Lower leg skin (tissue), 3 donors: ENCODE measurements at regions not wholly inside any gene's neighbourhood (a gene's known extent, or its start where the extent isn't known, plus 50 kb on each side); places are given as distances from the start of the nearest gene placed in this dataset.

Experiments
- POLR2A ChIP-seq, 2 donors: fragments of 450-650 bp; IDR thresholded peaks; one replicate each; pipeline ENCODE4 v1.6.1; 2016 to 2017; ENCODE audit warnings: antibody characterized with exemption in 2 of 2, mild to moderate bottlenecking in 1 of 2, moderate library complexity in 1 of 2
- TF ChIP-seq, protein P1 (sequence below), 3 donors: fragments of 450-650 bp; IDR thresholded peaks; one replicate each; pipeline ENCODE4 v1.5.1; 2016; ENCODE audit warnings: antibody characterized with exemption in 3 of 3, mild to moderate bottlenecking in 3 of 3, moderate library complexity in 2 of 3

DNA sequence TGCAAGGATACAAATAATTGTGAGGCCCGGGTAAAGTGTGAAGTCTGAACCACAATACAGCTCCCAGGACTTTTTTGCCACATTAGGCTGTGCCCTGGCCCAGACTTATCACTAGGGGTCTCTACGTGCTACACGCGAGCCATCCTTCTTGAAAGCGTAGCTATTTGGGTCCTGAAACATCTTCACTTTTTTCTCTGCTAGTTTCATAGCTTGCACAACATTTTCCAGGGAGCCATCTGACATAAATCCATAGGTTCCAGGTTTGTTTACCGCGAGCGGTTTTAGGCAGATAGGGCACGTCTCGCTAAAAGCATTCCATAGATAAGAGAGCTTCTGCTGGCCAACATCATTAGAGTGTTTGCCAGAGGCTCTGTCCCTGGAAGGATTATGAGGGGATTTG is 226.5 kb downstream of the RPS24 start:
- TF ChIP-seq POLR2A (IDR thresholded peaks at IDR 0.05), result no peak
- TF ChIP-seq, protein P1, sequence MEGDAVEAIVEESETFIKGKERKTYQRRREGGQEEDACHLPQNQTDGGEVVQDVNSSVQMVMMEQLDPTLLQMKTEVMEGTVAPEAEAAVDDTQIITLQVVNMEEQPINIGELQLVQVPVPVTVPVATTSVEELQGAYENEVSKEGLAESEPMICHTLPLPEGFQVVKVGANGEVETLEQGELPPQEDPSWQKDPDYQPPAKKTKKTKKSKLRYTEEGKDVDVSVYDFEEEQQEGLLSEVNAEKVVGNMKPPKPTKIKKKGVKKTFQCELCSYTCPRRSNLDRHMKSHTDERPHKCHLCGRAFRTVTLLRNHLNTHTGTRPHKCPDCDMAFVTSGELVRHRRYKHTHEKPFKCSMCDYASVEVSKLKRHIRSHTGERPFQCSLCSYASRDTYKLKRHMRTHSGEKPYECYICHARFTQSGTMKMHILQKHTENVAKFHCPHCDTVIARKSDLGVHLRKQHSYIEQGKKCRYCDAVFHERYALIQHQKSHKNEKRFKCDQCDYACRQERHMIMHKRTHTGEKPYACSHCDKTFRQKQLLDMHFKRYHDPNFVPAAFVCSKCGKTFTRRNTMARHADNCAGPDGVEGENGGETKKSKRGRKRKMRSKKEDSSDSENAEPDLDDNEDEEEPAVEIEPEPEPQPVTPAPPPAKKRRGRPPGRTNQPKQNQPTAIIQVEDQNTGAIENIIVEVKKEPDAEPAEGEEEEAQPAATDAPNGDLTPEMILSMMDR (IDR thresholded peaks at IDR 0.05), result no peak
